ENCODE measurements at regions not wholly inside any gene's neighbourhood (a gene's known extent, or its start where the extent isn't known, plus 50 kb on each side); places are given as distances from the start of the nearest gene placed in this dataset.
"Not testable (repeated sequence)": the region's sequence is repeated elsewhere in the genome, so short reads cannot be mapped to it uniquely, and the experiment has no call there.

GRCh38 chr3:125767641-125768040, 172.3 kb upstream of the OSBPL11 start:
- Histone ChIP-seq H3K27ac (no peak overlapping the region), H3K4me1 (ENCODE audit: control insufficient read depth in 1 of 2, insufficient read depth in 1 of 2, low read depth in 1 of 2, low read length in 1 of 2) (peaks cover 0 to 3% of the 10 kb centered on the region in 2 experiments), H3K4me3 (ENCODE audit: low read depth in 1 of 2, low read length in 1 of 2) (no peak overlapping the region), H3K9me3 (no peaks in the 10 kb centered on the region), H3K27me3 (peaks cover 56% of the 10 kb centered on the region), H3K36me3 (no peaks in the 10 kb centered on the region)
- TF ChIP-seq, protein P1, sequence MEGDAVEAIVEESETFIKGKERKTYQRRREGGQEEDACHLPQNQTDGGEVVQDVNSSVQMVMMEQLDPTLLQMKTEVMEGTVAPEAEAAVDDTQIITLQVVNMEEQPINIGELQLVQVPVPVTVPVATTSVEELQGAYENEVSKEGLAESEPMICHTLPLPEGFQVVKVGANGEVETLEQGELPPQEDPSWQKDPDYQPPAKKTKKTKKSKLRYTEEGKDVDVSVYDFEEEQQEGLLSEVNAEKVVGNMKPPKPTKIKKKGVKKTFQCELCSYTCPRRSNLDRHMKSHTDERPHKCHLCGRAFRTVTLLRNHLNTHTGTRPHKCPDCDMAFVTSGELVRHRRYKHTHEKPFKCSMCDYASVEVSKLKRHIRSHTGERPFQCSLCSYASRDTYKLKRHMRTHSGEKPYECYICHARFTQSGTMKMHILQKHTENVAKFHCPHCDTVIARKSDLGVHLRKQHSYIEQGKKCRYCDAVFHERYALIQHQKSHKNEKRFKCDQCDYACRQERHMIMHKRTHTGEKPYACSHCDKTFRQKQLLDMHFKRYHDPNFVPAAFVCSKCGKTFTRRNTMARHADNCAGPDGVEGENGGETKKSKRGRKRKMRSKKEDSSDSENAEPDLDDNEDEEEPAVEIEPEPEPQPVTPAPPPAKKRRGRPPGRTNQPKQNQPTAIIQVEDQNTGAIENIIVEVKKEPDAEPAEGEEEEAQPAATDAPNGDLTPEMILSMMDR (IDR thresholded peaks at IDR 0.05): no peak

GRCh38 chr3:125768821-125769220, 173.5 kb upstream of the OSBPL11 start:
- not testable (repeated sequence) for H3K4me1 ChIP-seq (ENCODE audit: control insufficient read depth in 1 of 2, insufficient read depth in 1 of 2, low read depth in 1 of 2, low read length in 1 of 2); H3K36me3 ChIP-seq; H3K4me3 ChIP-seq (ENCODE audit: low read depth in 1 of 2, low read length in 1 of 2); H3K27ac ChIP-seq; H3K9me3 ChIP-seq
- peaks cover 46% of the 10 kb centered on the region for H3K27me3 ChIP-seq

DNA sequence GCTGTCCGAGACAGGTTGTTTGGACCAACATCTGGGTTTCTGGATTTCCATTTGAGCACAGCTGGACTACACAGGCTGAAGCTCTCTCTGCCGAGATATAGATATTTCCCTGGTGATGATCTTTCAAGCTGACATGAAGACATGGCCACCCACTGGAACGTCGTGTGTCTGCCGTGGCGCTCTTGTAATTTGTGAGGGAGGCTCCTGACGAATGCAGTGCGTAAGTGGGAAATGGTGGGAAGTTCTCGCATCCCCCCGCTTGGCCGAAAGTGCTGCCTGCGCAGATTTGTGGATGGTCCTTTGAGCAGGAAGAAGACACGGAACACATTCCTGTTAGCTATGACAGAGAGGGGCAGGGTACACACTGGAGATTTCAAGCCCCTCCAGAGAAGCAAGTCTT, 176.2 kb upstream of the OSBPL11 start:
- not testable (repeated sequence) for H3K36me3 ChIP-seq; H3K27ac ChIP-seq; H3K9me3 ChIP-seq; H3K4me1 ChIP-seq (ENCODE audit: control insufficient read depth in 1 of 2, insufficient read depth in 1 of 2, low read depth in 1 of 2, low read length in 1 of 2); H3K4me3 ChIP-seq (ENCODE audit: low read depth in 1 of 2, low read length in 1 of 2)
- peaks cover 19% of the 10 kb centered on the region for H3K27me3 ChIP-seq

GRCh38 chr3:125774433-125775034, 179.2 kb upstream of the OSBPL11 start:
- H3K27ac ChIP-seq; H3K27me3 ChIP-seq; H3K36me3 ChIP-seq; H3K4me3 ChIP-seq (ENCODE audit: low read depth in 1 of 2, low read length in 1 of 2); H3K4me1 ChIP-seq (ENCODE audit: control insufficient read depth in 1 of 2, insufficient read depth in 1 of 2, low read depth in 1 of 2, low read length in 1 of 2); H3K9me3 ChIP-seq: not testable (repeated sequence)

DNA sequence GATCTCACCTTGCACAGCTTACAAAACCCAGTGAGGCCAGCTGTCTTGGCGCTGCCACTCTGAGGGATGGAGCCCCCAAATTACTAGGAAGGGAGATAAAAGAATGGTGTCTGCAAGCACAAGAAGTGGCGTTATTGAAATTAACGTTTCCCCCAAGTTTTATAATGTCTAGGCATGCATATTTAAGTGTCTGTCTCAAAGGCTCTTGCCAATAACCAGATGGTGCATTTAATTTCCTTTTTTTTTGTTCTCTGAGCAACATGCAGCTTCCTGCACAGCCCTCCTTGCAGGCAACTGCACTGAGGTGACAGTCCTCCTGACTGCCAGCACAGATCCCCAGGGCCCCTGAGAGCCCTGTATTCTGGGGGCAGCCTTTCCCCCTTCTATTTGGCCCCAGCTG, 179.8 kb upstream of the OSBPL11 start:
- H3K4me3 ChIP-seq (ENCODE audit: low read depth in 1 of 2, low read length in 1 of 2); H3K4me1 ChIP-seq (ENCODE audit: control insufficient read depth in 1 of 2, insufficient read depth in 1 of 2, low read depth in 1 of 2, low read length in 1 of 2); H3K27ac ChIP-seq; H3K27me3 ChIP-seq; H3K36me3 ChIP-seq; H3K9me3 ChIP-seq: not testable (repeated sequence)

GRCh38 chr3:125775606-125776294, 180.5 kb upstream of the OSBPL11 start:
- not testable (repeated sequence) for H3K4me1 ChIP-seq (ENCODE audit: control insufficient read depth in 1 of 2, insufficient read depth in 1 of 2, low read depth in 1 of 2, low read length in 1 of 2); H3K27me3 ChIP-seq; H3K27ac ChIP-seq; H3K9me3 ChIP-seq; H3K4me3 ChIP-seq (ENCODE audit: low read depth in 1 of 2, low read length in 1 of 2); H3K36me3 ChIP-seq

DNA sequence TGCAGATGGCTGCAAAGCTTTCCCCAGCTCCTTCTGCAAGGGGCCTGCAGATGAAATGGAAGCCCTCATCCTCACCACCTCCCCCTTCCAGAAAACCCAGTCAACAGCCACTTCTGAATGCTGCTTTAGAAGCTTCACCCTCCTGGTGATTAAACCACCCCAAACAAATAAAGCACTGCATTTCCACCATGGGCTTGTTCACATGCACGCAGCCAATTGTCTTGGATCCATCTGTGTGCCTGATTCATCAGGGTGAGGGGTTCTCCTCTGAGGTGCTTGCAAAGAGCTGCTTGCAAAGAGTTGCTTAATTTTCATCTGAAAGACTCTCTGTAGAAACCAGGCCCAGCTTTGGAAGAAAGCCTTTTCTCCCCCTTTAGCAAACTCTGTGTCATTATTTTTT, 184.0 kb upstream of the OSBPL11 start:
- not testable (repeated sequence) for H3K27me3 ChIP-seq; H3K27ac ChIP-seq; H3K36me3 ChIP-seq; H3K9me3 ChIP-seq; H3K4me3 ChIP-seq (ENCODE audit: low read depth in 1 of 2, low read length in 1 of 2); H3K4me1 ChIP-seq (ENCODE audit: control insufficient read depth in 1 of 2, insufficient read depth in 1 of 2, low read depth in 1 of 2, low read length in 1 of 2)

- not testable (repeated sequence) for H3K36me3 ChIP-seq; H3K9me3 ChIP-seq; H3K4me1 ChIP-seq (ENCODE audit: control insufficient read depth in 1 of 2, insufficient read depth in 1 of 2, low read depth in 1 of 2, low read length in 1 of 2); H3K4me3 ChIP-seq (ENCODE audit: low read depth in 1 of 2, low read length in 1 of 2); H3K27ac ChIP-seq; H3K27me3 ChIP-seq
These were observed 184.6 kb upstream of the OSBPL11 start for GRCh38 chr3:125779918-125780317.

DNA sequence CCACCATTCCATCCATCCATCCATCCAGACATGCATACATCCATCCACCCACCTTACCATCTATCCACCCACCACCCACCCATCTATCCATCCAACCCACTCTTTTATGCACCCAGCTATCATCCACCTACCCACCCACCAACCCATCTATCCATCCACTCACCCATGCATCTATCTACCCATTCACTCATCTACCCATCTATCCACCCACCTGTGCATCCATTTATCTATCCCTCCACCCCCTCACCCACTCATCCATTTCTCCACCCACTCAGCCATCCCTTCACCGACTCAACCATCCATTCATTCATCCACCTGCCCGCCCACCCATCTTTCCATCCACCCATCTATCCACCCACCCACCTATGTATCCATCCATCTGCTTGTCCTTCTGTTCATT, 186.4 kb upstream of the OSBPL11 start:
- not testable (repeated sequence) for H3K9me3 ChIP-seq, H3K27ac ChIP-seq

DNA sequence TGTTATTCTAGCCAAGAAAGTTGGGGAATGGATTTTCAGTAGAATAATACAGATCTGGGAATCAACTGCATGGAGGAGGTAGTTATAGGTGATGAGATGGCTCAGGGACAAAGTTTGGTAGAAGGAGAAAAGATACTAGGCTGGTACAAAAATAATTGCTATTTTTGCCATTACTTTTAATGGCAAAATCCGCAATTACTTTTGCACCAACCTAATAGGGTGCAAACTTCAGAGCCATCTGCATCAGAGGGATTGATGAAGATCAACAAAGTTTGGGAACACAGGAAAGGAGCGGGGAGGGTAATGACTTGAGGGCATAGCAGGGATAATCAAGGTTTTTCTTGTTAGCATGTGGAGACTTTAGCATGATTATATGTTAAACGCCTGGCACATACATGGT, 178.7 kb upstream of the ROPN1B start:
- H3K4me3 ChIP-seq (ENCODE audit: low read depth in 1 of 2, low read length in 1 of 2); H3K4me1 ChIP-seq (ENCODE audit: control insufficient read depth in 1 of 2, insufficient read depth in 1 of 2, low read depth in 1 of 2, low read length in 1 of 2); H3K36me3 ChIP-seq; H3K27me3 ChIP-seq; H3K27ac ChIP-seq; H3K9me3 ChIP-seq: not testable (repeated sequence)

More for the DNA sequence above, 186.4 kb upstream of the OSBPL11 start:
- not testable (repeated sequence) for H3K36me3 ChIP-seq; H3K27me3 ChIP-seq; H3K4me1 ChIP-seq (ENCODE audit: control insufficient read depth in 1 of 2, insufficient read depth in 1 of 2, low read depth in 1 of 2, low read length in 1 of 2); H3K4me3 ChIP-seq (ENCODE audit: low read depth in 1 of 2, low read length in 1 of 2)

DNA sequence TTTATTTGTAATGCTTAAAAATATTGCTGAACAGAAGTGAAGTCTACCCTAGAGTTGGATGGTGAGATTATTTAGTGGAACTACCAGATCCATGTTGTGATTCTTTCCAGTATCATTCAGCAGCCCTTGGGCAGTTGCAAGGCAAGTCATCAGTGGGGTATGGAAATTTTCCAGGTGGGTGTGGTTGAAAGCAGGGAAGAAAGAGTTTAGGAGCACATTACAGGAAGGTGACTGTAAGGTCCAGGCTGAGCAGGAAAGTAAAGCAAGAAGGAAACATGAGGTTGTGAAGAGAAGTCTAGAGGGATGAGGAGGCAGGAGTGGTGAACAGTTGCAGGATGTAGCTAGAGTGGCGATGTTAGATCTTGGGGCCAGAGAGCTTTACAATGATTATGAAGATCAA, 178.0 kb upstream of the ROPN1B start:
- not testable (repeated sequence) for H3K9me3 ChIP-seq; H3K4me3 ChIP-seq (ENCODE audit: low read depth in 1 of 2, low read length in 1 of 2); H3K27ac ChIP-seq; H3K4me1 ChIP-seq (ENCODE audit: control insufficient read depth in 1 of 2, insufficient read depth in 1 of 2, low read depth in 1 of 2, low read length in 1 of 2); H3K36me3 ChIP-seq; H3K27me3 ChIP-seq

DNA sequence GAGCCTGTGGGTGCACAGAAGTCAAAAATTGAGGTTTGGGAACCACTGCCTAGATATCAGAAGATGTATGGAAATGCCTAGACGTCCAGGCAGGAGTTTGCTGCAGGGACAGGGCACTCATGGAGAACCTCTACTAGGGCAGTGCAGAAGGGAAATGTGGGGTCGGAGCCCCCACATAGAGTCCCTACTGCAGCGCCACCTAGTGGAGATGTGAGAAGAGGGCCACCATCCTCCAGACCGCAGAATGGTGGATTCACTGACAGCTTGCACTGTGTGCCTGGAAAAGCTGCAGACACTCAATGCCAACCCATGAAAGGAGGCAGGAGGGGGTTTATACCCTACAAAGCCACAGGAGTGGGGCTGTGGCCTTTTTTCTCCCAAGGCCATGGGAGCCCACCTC, 159.0 kb upstream of the ROPN1B start:
- not testable (repeated sequence) for H3K4me1 ChIP-seq (ENCODE audit: control insufficient read depth in 1 of 2, insufficient read depth in 1 of 2, low read depth in 1 of 2, low read length in 1 of 2); H3K4me3 ChIP-seq (ENCODE audit: low read depth in 1 of 2, low read length in 1 of 2); H3K9me3 ChIP-seq; H3K27me3 ChIP-seq; H3K36me3 ChIP-seq; H3K27ac ChIP-seq

GRCh38 chr3:125822175-125822574, 146.8 kb upstream of the ROPN1B start:
- H3K27ac ChIP-seq; H3K27me3 ChIP-seq; H3K36me3 ChIP-seq; H3K4me1 ChIP-seq (ENCODE audit: control insufficient read depth in 1 of 2, insufficient read depth in 1 of 2, low read depth in 1 of 2, low read length in 1 of 2); H3K9me3 ChIP-seq; H3K4me3 ChIP-seq (ENCODE audit: low read depth in 1 of 2, low read length in 1 of 2): not testable (repeated sequence)
